GM12892 (cell line): ENCODE measurements at regions not wholly inside any gene's neighbourhood (a gene's known extent, or its start where the extent isn't known, plus 50 kb on each side); places are given as distances from the start of the nearest gene placed in this dataset.

Source experiments
- POLR2A ChIP-seq: IDR thresholded peaks from 2 replicates; pipeline ENCODE4 v1.6.1; 2011; ENCODE audit warnings: low read depth, low read length, control low read depth
- POLR2AphosphoS5 ChIP-seq: IDR thresholded peaks from 2 replicates; pipeline ENCODE4 v1.6.1; 2011; ENCODE audit warnings: low read depth, low read length, control low read depth
- TAF1 ChIP-seq: IDR thresholded peaks from 2 replicates; pipeline ENCODE4 v1.6.1; 2011; ENCODE audit warnings: low read depth, mild to moderate bottlenecking, control low read depth, low read length, borderline replicate concordance

GRCh38 chr3:26012241-26012745 lies 222.4 kb downstream of the OXSM start:
- TF ChIP-seq POLR2A: no peak
- no peak for TF ChIP-seq TAF1
- no peak for TF ChIP-seq POLR2AphosphoS5
